Endothelial cell of umbilical vein (primary cell): ENCODE measurements at regions not wholly inside any gene's neighbourhood (a gene's known extent, or its start where the extent isn't known, plus 50 kb on each side); places are given as distances from the start of the nearest gene placed in this dataset.

Experiments used
- BruUV-seq: library from RNA; stranded (reverse); fragments of 400-500 nt; replicated peaks from 2 replicates; lab custom pipeline; 2021; lab: Mats Ljungman, UMichigan
- CTCF ChIA-PET: fragments of 300-600, 350-600 bp; sonication (Branson Sonifier 250); formaldehyde crosslinking; loops from one replicate; lab custom pipeline; 2021; ENCODE audit warnings: antibody characterized with exemption, inconsistent platforms; lab: Charles Lee
- POLR2A ChIA-PET: fragments of 300-600, 350-600 bp; sonication (Branson Sonifier 250); formaldehyde crosslinking; loops from one replicate; lab custom pipeline; 2021; ENCODE audit warnings: antibody characterized with exemption, inconsistent platforms; lab: Charles Lee
- DNase-seq: peaks from one replicate; pipeline ENCODE4 v3.0.0-alpha.2; 2011; ENCODE audit warnings: low read depth, low spot score
- FAIRE-seq: peaks from 2 replicates; lab custom pipeline; 2011; peaks lifted over from hg19 to GRCh38; lab: Jason Lieb, UNC
- H2AFZ ChIP-seq: 2 replicates; pipeline ENCODE4 v1.6.0; 2012; ENCODE audit warnings: low read depth, low read length, control low read depth, inconsistent platforms
- H3K27ac ChIP-seq: 2 replicates; pipeline ENCODE4 v1.5.1; 2011; ENCODE audit warnings: low read depth, mild to moderate bottlenecking, control low read depth, low read length, moderate library complexity; ENCODE audit not compliant: insufficient read depth
- H3K27me3 ChIP-seq, 2 experiments: 2 replicates each; pipeline versions ENCODE4 v1.6.0 to v1.6.1; 2011; ENCODE audit warnings: low read length in 2 of 2, mixed read lengths in 1 of 2; ENCODE audit not compliant: control insufficient read depth in 2 of 2, insufficient read depth in 2 of 2
- H3K36me3 ChIP-seq, 2 experiments: 2 replicates in 1 of 2; 3 replicates in 1 of 2; pipeline ENCODE4 v1.5.1; 2011; ENCODE audit warnings: low read length in 2 of 2, mild to moderate bottlenecking in 1 of 2, moderate library complexity in 1 of 2; ENCODE audit not compliant: control insufficient read depth in 2 of 2, insufficient read depth in 2 of 2; ENCODE audit errors: extremely low read depth in 1 of 2
- H3K4me1 ChIP-seq: 3 replicates; pipeline ENCODE4 v1.5.1; 2011; ENCODE audit warnings: mild to moderate bottlenecking, low read length; ENCODE audit not compliant: control insufficient read depth, insufficient read depth; ENCODE audit errors: extremely low read depth
- H3K4me2 ChIP-seq: 2 replicates; pipeline ENCODE4 v1.6.1; 2011; ENCODE audit warnings: low read length, control low read depth, mixed read lengths; ENCODE audit not compliant: insufficient read depth
- H3K4me3 ChIP-seq, 3 experiments: fragments of 200-600 bp in 1 of 3; sonication (generic), shearing (Covaris generic) in 1 of 3; replicated peaks in 1 of 3; 2 replicates each; pipeline ENCODE4 v1.5.1; 2011 to 2016; ENCODE audit warnings: control low read depth in 3 of 3, low read length in 3 of 3, mild to moderate bottlenecking in 2 of 3, inconsistent platforms in 1 of 3, low read depth in 1 of 3, moderate library complexity in 1 of 3; ENCODE audit not compliant: insufficient read depth in 1 of 3
- H3K79me2 ChIP-seq: 2 replicates; pipeline ENCODE4 v1.6.0; 2012; ENCODE audit warnings: low read length, inconsistent platforms; ENCODE audit not compliant: control insufficient read depth, insufficient read depth
- H3K9ac ChIP-seq: replicated peaks from 2 replicates; pipeline ENCODE3; 2011; ENCODE audit warnings: low read length, control low read depth; ENCODE audit not compliant: insufficient read depth; ENCODE audit errors: extremely low read depth
- H3K9me1 ChIP-seq: replicated peaks from 3 replicates; pipeline ENCODE4 v1.6.0; 2011; ENCODE audit warnings: mild to moderate bottlenecking, low read length; ENCODE audit not compliant: control insufficient read depth, insufficient read depth; ENCODE audit errors: extremely low read depth
- H3K9me3 ChIP-seq: replicated peaks from 2 replicates; pipeline ENCODE4 v1.5.1; 2012; ENCODE audit warnings: low read length, inconsistent platforms; ENCODE audit not compliant: control insufficient read depth, insufficient read depth
- H4K20me1 ChIP-seq: replicated peaks from 2 replicates; pipeline ENCODE3; 2011; ENCODE audit warnings: mild to moderate bottlenecking, low read length; ENCODE audit not compliant: control insufficient read depth, insufficient read depth; ENCODE audit errors: extremely low read depth
- EZH2 ChIP-seq: IDR thresholded peaks from 2 replicates; pipeline ENCODE4 v1.6.1; 2012; ENCODE audit warnings: borderline replicate concordance, low read depth, mild to moderate bottlenecking, moderate library complexity, low read length, inconsistent platforms; ENCODE audit not compliant: severe bottlenecking
- FOS ChIP-seq: IDR thresholded peaks from 2 replicates; pipeline ENCODE4 v1.6.1; 2011; ENCODE audit warnings: mild to moderate bottlenecking, low read length, moderate library complexity, borderline replicate concordance; ENCODE audit not compliant: insufficient read depth
- GATA2 ChIP-seq: IDR thresholded peaks from 2 replicates; pipeline ENCODE4 v1.7.0; 2011; ENCODE audit warnings: low read depth, mild to moderate bottlenecking, moderate library complexity, mixed read lengths, low read length; ENCODE audit not compliant: insufficient read length, insufficient read depth
- JUN ChIP-seq: IDR thresholded peaks from 2 replicates; pipeline ENCODE4 v1.6.1; 2011; ENCODE audit warnings: borderline replicate concordance, low read depth; ENCODE audit not compliant: insufficient read length, insufficient read depth
- POLR2AphosphoS5 ChIP-seq: IDR thresholded peaks from 2 replicates; pipeline ENCODE4 v1.6.1; 2012; ENCODE audit warnings: low read depth, mild to moderate bottlenecking, control low read depth, low read length, moderate library complexity; ENCODE audit not compliant: insufficient read depth
- dilution Hi-C: fragments of 300-500 bp; cut with MboI; formaldehyde crosslinking; loops from one replicate; pipeline ENCODE4 v1.15.0; 2019; ENCODE audit warnings: low sequenced_read_pairs; ENCODE audit not compliant: extremely low pct_ligation_motif_present
- intact Hi-C: fragments of 100-400 bp; cut with micrococcal nuclease; formaldehyde crosslinking; loops from one replicate; pipeline ENCODE4 v1.10.0; 2022
- TF ChIP-seq, protein P1 (sequence below): IDR thresholded peaks from 2 replicates; pipeline ENCODE4 v1.6.1; 2011; ENCODE audit not compliant: insufficient read depth, insufficient read length

GRCh38 chr2:134124047-134124753, 129.7 kb upstream of the MGAT5 start:
- H3K36me3 ChIP-seq = no peaks in the 10 kb centered on the region
- DNase-seq (no peak), FAIRE-seq (no peak)
- H3K4me2 ChIP-seq = no peak overlapping the region
- no peak overlapping the region for H3K4me3 ChIP-seq
- CTCF ChIA-PET = interaction anchor here (0.7 to 2.4 kb wide), 4 partner anchors 13 to 327 kb away, joined by 3 to 6 read pairs (median 3); no protein-coding TSS in a partner anchor
- no peaks in the 10 kb centered on the region for H3K27me3 ChIP-seq
- intact Hi-C loops (no loop called here), dilution Hi-C loops (no loop called here)
- BruUV-seq = no TSS peak
- H3K9ac ChIP-seq = no peak overlapping the region
- H3K79me2 ChIP-seq = peaks cover 69% of the 10 kb centered on the region
- peaks cover 13% of the 10 kb centered on the region for H3K4me1 ChIP-seq
- TF ChIP-seq FOS = no peak
- TF ChIP-seq POLR2AphosphoS5 = no peak
- TF ChIP-seq GATA2 = no peak
- TF ChIP-seq, protein P1, sequence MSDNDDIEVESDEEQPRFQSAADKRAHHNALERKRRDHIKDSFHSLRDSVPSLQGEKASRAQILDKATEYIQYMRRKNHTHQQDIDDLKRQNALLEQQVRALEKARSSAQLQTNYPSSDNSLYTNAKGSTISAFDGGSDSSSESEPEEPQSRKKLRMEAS = no peak
- TF ChIP-seq JUN = no peak
- no peak for TF ChIP-seq EZH2
- POLR2A ChIA-PET = no interaction called here
- H3K27ac ChIP-seq = no peak overlapping the region
- H3K9me3 ChIP-seq = no peaks in the 10 kb centered on the region
- peaks cover 6% of the 10 kb centered on the region for H3K9me1 ChIP-seq
- H2AFZ ChIP-seq = no peak overlapping the region
- peaks cover 5% of the 10 kb centered on the region for H4K20me1 ChIP-seq
